ENCODE measurements at regions not wholly inside any gene's neighbourhood (a gene's known extent, or its start where the extent isn't known, plus 50 kb on each side); places are given as distances from the start of the nearest gene placed in this dataset.

DNA sequence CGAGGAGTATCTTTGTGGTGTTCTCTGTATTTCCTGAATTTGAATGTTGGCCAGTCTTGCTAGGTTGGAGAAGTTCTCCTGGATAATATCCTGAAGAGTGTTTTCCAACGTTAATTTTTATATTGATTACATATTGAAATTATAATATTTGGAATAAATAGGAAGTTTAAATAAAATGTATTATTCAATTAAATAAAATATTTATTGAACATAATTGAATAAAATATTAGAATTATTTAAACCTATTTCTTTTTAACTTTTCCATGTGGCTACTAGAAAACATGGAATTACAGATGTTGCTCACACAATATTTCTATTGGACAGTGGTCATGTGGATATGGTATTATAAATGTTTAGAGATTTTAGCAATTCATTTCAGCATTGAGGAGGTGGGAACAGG is 170.8 kb upstream of the FST start:
- H3K4me3 ChIP-seq: no peak overlapping the region
- H3K27me3 ChIP-seq: no peaks in the 10 kb centered on the region
- TF ChIP-seq POLR2A (IDR thresholded peaks at IDR 0.05): no peak
- TF ChIP-seq, protein P1, sequence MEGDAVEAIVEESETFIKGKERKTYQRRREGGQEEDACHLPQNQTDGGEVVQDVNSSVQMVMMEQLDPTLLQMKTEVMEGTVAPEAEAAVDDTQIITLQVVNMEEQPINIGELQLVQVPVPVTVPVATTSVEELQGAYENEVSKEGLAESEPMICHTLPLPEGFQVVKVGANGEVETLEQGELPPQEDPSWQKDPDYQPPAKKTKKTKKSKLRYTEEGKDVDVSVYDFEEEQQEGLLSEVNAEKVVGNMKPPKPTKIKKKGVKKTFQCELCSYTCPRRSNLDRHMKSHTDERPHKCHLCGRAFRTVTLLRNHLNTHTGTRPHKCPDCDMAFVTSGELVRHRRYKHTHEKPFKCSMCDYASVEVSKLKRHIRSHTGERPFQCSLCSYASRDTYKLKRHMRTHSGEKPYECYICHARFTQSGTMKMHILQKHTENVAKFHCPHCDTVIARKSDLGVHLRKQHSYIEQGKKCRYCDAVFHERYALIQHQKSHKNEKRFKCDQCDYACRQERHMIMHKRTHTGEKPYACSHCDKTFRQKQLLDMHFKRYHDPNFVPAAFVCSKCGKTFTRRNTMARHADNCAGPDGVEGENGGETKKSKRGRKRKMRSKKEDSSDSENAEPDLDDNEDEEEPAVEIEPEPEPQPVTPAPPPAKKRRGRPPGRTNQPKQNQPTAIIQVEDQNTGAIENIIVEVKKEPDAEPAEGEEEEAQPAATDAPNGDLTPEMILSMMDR (IDR thresholded peaks at IDR 0.05): no peak
- no peak for TF ChIP-seq EP300 (IDR thresholded peaks at IDR 0.05)
- TF ChIP-seq POLR2AphosphoS5 (IDR thresholded peaks at IDR 0.05): no peak
- H3K9me3 ChIP-seq: no peaks in the 10 kb centered on the region
- DNase-seq (no peak), ATAC-seq (ENCODE audit: low FRiP score in 2 of 2) (no peak)
- 79 to 84% methylated on average over 2 of the region's 2 CpGs for WGBS, 2 donors
- H3K4me1 ChIP-seq: no peaks in the 10 kb centered on the region
- no peak overlapping the region for H3K27ac ChIP-seq
- no peaks in the 10 kb centered on the region for H3K36me3 ChIP-seq

DNA sequence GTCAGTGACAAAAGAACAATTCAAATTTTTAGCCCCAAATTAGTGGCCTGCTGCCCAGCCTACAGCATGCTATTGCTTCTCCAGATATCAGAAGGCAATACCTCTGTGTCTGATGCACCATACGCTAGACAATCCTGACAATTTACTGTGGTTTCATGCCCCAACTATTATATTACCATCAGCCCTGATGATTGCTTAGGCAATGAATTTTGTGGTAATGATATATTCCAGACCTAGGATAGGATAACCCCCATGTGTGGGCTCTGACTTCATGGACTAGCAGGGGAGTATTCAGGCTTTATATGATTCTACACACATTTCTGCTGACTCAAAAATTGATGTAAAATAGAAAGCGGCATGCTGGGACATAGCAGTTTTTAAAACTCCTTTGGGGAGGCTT is 168.7 kb upstream of the FST start:
- Histone ChIP-seq H3K36me3 (no peaks in the 10 kb centered on the region), H3K4me3 (no peak overlapping the region), H3K9me3 (peaks cover 0 to 5% (median 2%) of the 10 kb centered on the region in 4 donors), H3K4me1 (no peaks in the 10 kb centered on the region), H3K27ac (no peak overlapping the region), H3K27me3 (no peaks in the 10 kb centered on the region)
- DNase-seq: no peak
- WGBS, 2 donors: 92 to 96% methylated on average over 2 of the region's 2 CpGs
- ATAC-seq (ENCODE audit: low FRiP score in 2 of 2): no peak
- TF ChIP-seq EP300 (IDR thresholded peaks at IDR 0.05) (no peak), POLR2AphosphoS5 (IDR thresholded peaks at IDR 0.05) (no peak), POLR2A (IDR thresholded peaks at IDR 0.05) (no peak)
- TF ChIP-seq, protein P1 (IDR thresholded peaks at IDR 0.05): no peak

DNA sequence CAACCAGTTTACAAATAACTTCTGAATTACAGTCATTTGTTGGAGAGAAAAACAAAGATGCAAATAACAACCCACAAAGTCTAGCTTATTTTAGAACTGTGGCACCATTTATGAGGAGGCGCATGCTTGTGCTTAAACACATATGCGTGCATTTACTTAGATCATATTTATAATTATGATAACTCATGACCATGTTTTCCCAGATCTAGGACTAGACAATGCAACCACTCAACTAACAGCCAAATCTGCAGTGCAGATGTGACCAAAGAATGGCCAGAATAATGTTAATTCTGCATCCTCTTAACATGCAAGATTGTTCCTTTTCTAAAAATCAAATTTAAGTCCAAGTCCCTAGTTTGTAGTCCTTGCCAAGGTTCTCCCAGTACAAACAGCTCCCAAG is 167.3 kb upstream of the FST start:
- Histone ChIP-seq H3K27me3 (no peaks in the 10 kb centered on the region), H3K4me1 (no peaks in the 10 kb centered on the region), H3K4me3 (no peak overlapping the region), H3K27ac (no peak overlapping the region), H3K36me3 (no peaks in the 10 kb centered on the region), H3K9me3 (peaks cover 0 to 5% (median 2%) of the 10 kb centered on the region in 4 donors)
- DNase-seq (no peak), ATAC-seq (ENCODE audit: low FRiP score in 2 of 2) (no peak)
- 91 to 92% methylated on average over 2 of the region's 2 CpGs for WGBS, 2 donors
- no peak for TF ChIP-seq POLR2A (IDR thresholded peaks at IDR 0.05)
- no peak for TF ChIP-seq POLR2AphosphoS5 (IDR thresholded peaks at IDR 0.05)
- no peak for TF ChIP-seq EP300 (IDR thresholded peaks at IDR 0.05)
- TF ChIP-seq, protein P1 (IDR thresholded peaks at IDR 0.05): no peak

DNA sequence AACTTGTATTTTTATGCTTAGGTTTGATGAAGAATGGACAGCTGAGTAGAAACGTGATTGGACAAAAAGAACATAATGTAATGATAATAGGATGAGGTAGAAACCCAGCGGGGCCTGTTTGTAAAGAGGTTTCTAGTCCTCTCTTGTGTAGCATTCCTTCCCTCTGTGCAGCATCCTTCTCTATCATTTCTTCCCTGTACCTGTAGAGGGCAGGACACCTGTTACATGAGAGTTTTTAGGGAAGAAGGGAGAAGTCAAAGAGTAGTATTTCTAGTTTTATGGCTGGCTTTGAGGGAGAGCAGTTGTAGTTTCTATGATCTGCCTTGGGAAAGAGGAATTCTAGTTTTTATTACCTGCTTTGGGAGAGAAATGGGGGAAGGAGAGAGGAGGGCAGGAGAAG is 162.1 kb upstream of the FST start:
- 55 to 64% methylated on average over 2 of the region's 2 CpGs for WGBS, 2 donors
- no peak for TF ChIP-seq EP300 (IDR thresholded peaks at IDR 0.05)
- TF ChIP-seq, protein P1 (IDR thresholded peaks at IDR 0.05): no peak
- TF ChIP-seq POLR2A (IDR thresholded peaks at IDR 0.05): no peak
- ATAC-seq (ENCODE audit: low FRiP score in 2 of 2) (no peak), DNase-seq (no peak)
- H3K27ac ChIP-seq: no peak overlapping the region
- no peaks in the 10 kb centered on the region for H3K27me3 ChIP-seq
- no peak overlapping the region for H3K4me3 ChIP-seq
- no peaks in the 10 kb centered on the region for H3K4me1 ChIP-seq
- H3K36me3 ChIP-seq: no peaks in the 10 kb centered on the region
- H3K9me3 ChIP-seq: peaks cover 0 to 5% (median 2%) of the 10 kb centered on the region in 4 donors

DNA sequence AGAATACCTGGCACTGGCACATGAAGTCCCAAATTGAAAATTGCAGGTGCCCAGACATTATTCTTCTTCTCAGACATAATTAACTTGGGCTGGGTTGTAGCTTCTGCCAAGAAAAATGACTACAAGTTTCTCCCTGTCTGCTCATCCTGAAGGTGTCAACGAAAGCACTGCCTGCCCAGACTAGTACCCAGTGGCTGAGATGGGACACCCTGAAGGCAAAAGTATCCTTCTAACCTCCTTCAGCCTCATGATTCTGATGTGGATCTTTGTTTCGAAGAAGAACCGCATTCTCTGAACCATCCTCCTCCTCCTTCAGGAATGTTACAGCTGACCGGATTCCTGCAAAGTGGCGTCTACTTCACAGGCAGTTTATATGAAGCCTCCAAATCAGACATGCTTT is 161.1 kb upstream of the FST start:
- Histone ChIP-seq H3K27ac (no peak overlapping the region), H3K27me3 (no peaks in the 10 kb centered on the region), H3K9me3 (peaks cover 0 to 5% (median 2%) of the 10 kb centered on the region in 4 donors), H3K4me3 (no peak overlapping the region), H3K4me1 (no peaks in the 10 kb centered on the region), H3K36me3 (no peaks in the 10 kb centered on the region)
- WGBS, 2 donors: 76 to 93% methylated on average over 5 of the region's 5 CpGs
- DNase-seq (no peak), ATAC-seq (ENCODE audit: low FRiP score in 2 of 2) (no peak)
- TF ChIP-seq, protein P1 (IDR thresholded peaks at IDR 0.05): no peak
- TF ChIP-seq EP300 (IDR thresholded peaks at IDR 0.05): no peak
- no peak for TF ChIP-seq POLR2AphosphoS5 (IDR thresholded peaks at IDR 0.05)
- TF ChIP-seq POLR2A (IDR thresholded peaks at IDR 0.05): no peak
